HFF-Myc (cell line): ENCODE measurements at regions not wholly inside any gene's neighbourhood (a gene's known extent, or its start where the extent isn't known, plus 50 kb on each side); places are given as distances from the start of the nearest gene placed in this dataset.

ENCODE experiments used
- DNase-seq: peaks from one replicate; pipeline ENCODE4 v3.0.0-alpha.2; 2011; ENCODE audit warnings: low read depth; ENCODE audit errors: extremely low read depth
- H3K4me3 ChIP-seq: replicated peaks from 2 replicates; pipeline ENCODE4 v1.5.1; 2011; ENCODE audit warnings: low read depth, mild to moderate bottlenecking, control low read depth, low read length
- CTCF ChIP-seq: IDR thresholded peaks from 2 replicates; pipeline ENCODE4 v1.5.1; 2012; ENCODE audit warnings: mild to moderate bottlenecking, low read depth, low read length, control low read depth; ENCODE audit errors: missing control alignments

GRCh38 chr2:173419506-173419905 lies 64.8 kb downstream of the CDCA7 start:
- no peak for TF ChIP-seq CTCF
- no peak for DNase-seq
- H3K4me3 ChIP-seq = no peak overlapping the region

GRCh38 chr2:173424886-173425285 lies 70.2 kb downstream of the CDCA7 start:
- TF ChIP-seq CTCF = no peak
- DNase-seq = no peak
- no peak overlapping the region for H3K4me3 ChIP-seq

GRCh38 chr2:173427887-173428668 lies 73.4 kb downstream of the CDCA7 start:
- TF ChIP-seq CTCF = no peak
- DNase-seq = peak; percentile 73
- H3K4me3 ChIP-seq = no peak overlapping the region

DNA sequence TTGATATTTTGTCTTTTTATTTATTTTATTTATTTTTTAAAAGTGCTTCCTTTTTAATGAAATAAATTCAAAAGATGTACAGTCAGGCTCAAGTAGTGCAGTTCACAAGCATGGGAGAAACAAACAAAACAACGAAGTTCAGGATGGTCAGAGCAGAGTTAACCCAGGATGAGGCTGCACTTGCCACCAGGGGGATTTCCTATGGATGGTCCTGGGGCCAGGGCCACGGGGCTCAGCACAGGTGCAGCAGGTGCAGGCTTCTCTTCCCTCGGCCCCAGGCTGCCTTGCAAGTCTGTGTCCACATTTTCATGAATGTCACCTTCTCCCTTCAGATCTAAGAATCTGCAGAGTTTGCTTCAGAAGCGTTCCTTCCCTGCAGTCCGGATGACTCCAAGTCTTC lies 76.5 kb downstream of the CDCA7 start:
- no peak for DNase-seq
- no peak for TF ChIP-seq CTCF
- no peak overlapping the region for H3K4me3 ChIP-seq

DNA sequence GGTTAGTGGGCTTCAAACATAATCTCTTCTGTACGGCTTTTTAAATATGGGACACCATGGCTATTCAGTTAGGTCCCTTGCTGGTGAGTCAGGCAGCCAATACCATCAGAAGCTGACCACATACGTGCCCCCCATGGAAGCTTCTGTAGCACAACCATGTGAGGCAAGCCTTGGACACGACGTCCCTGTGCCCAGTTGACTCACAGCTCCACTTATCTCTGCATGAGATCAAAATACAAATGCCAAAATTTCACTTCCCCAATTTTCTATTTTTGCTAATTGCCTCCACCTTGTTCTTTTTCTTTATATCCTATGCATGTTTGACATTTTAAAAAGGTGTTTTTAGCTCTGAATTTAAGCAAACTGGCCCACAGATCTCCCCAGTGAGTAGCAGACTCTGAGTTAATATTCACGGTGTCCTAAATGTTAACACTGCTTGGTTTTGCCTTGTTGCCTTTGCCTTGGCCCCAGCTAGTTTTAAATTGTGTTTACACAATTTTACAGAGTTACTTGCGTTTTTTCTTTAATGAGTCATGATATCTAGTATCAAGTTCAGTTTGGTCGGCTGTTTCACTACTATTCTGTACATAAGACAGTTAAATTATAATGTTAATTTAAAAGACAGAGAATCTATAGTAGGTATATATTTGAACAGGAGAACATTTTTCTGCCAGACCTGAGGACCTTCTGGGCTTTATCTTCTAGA lies 77.5 kb downstream of the CDCA7 start:
- no peak for TF ChIP-seq CTCF
- no peak for DNase-seq
- H3K4me3 ChIP-seq = no peak overlapping the region

- DNase-seq = no peak
- H3K4me3 ChIP-seq = no peak overlapping the region
- TF ChIP-seq CTCF = no peak
Measured at GRCh38 chr2:173434762-173435569, 80.3 kb downstream of the CDCA7 start.
